ENCODE measurements at regions not wholly inside any gene's neighbourhood (a gene's known extent, or its start where the extent isn't known, plus 50 kb on each side); places are given as distances from the start of the nearest gene placed in this dataset.

GRCh38 chrX:150165776-150166610 lies 197.1 kb upstream of the MAMLD1 start:
- no peak for DNase-seq (ENCODE audit: low read depth)
- no peak overlapping the region for H3K4me3 ChIP-seq (ENCODE audit: low read depth, low read length)
- TF ChIP-seq, protein P1, sequence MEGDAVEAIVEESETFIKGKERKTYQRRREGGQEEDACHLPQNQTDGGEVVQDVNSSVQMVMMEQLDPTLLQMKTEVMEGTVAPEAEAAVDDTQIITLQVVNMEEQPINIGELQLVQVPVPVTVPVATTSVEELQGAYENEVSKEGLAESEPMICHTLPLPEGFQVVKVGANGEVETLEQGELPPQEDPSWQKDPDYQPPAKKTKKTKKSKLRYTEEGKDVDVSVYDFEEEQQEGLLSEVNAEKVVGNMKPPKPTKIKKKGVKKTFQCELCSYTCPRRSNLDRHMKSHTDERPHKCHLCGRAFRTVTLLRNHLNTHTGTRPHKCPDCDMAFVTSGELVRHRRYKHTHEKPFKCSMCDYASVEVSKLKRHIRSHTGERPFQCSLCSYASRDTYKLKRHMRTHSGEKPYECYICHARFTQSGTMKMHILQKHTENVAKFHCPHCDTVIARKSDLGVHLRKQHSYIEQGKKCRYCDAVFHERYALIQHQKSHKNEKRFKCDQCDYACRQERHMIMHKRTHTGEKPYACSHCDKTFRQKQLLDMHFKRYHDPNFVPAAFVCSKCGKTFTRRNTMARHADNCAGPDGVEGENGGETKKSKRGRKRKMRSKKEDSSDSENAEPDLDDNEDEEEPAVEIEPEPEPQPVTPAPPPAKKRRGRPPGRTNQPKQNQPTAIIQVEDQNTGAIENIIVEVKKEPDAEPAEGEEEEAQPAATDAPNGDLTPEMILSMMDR (IDR thresholded peaks at IDR 0.05; ENCODE audit: low read depth, low read length, missing control alignments): no peak

- H3K4me3 ChIP-seq (ENCODE audit: low read depth, low read length): no peak overlapping the region
- no peak for DNase-seq (ENCODE audit: low read depth)
- TF ChIP-seq, protein P1 (IDR thresholded peaks at IDR 0.05; ENCODE audit: low read depth, low read length, missing control alignments): no peak
Measured at GRCh38 chrX:150167482-150168324, 195.4 kb upstream of the MAMLD1 start.

DNA sequence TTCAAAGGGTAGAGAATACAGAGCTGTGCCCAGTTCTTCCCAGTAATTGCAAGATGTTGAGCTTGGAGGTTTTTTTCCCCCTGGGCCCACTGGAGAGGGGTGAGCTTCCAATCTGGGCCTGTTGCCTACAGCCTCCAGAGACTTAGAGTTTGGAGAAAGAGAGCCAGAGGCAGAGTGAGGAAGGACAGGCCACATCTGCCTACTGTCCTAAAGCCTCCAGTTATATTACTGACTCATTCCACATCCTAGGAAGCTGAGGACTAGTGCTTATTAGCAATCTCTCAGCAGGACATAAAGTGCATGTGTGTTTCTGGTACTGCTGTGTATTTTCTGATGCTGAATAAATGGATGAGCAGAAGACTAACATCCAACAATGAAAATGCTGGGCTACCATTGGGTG lies 181.0 kb upstream of the MAMLD1 start:
- no peak for DNase-seq (ENCODE audit: low read depth)
- no peak overlapping the region for H3K4me3 ChIP-seq (ENCODE audit: low read depth, low read length)
- TF ChIP-seq, protein P1 (IDR thresholded peaks at IDR 0.05; ENCODE audit: low read depth, low read length, missing control alignments): no peak

DNA sequence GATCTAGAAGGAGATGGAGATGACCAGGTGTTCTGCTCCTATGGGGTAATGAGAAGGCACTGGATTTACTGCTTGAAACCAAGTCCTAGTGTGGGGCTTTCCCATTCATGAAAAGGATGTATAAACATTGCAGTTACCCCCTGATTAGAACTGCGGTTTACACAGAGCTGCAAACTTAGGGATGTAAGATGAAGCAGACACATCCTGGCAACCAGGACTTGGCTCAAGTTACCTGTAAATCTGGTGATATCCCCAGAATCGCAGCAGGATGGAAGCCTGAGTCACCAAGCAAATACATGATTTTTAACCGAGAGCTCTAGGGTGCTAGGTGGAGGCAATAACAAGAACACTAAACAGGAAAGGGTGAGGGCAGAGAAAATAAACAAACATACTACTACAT lies 178.6 kb upstream of the MAMLD1 start:
- no peak for DNase-seq (ENCODE audit: low read depth)
- TF ChIP-seq, protein P1 (IDR thresholded peaks at IDR 0.05; ENCODE audit: low read depth, low read length, missing control alignments): no peak
- no peak overlapping the region for H3K4me3 ChIP-seq (ENCODE audit: low read depth, low read length)

GRCh38 chrX:150185766-150186165 lies 177.4 kb upstream of the MAMLD1 start:
- TF ChIP-seq, protein P1 (IDR thresholded peaks at IDR 0.05; ENCODE audit: low read depth, low read length, missing control alignments): no peak
- DNase-seq (ENCODE audit: low read depth): no peak

GRCh38 chrX:150192816-150193215 lies 170.3 kb upstream of the MAMLD1 start:
- DNase-seq (ENCODE audit: low read depth): no peak
- H3K4me3 ChIP-seq (ENCODE audit: low read depth, low read length): no peak overlapping the region
- TF ChIP-seq, protein P1 (IDR thresholded peaks at IDR 0.05; ENCODE audit: low read depth, low read length, missing control alignments): no peak

More at GRCh38 chrX:150185766-150186165, 177.4 kb upstream of the MAMLD1 start:
- H3K4me3 ChIP-seq (ENCODE audit: low read depth, low read length): no peak overlapping the region

All from GM12864 (cell line).